ENCODE measurements at regions not wholly inside any gene's neighbourhood (a gene's known extent, or its start where the extent isn't known, plus 50 kb on each side); places are given as distances from the start of the nearest gene placed in this dataset.

DNA sequence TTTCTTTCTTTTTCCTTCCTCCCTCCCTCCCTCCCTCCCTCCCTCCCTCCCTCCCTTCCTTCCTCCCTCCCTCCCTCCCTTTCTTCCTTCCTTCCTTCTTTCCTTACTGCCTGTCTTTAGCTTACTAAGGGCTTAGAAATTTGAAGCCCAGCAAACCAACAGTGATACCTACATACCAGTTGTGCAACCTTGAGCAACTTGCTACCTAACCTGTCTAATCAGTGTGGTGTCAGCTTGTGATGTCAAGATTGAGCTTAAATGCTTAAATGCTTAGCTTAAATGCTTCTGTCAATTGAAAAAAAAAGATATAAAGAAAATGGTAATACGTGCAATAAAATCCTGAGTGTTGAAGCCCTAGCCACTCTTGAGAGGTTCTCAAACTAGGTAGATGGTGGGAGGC, 728.6 kb downstream of the TRIML1 start:
- DNase-seq: no peak

DNA sequence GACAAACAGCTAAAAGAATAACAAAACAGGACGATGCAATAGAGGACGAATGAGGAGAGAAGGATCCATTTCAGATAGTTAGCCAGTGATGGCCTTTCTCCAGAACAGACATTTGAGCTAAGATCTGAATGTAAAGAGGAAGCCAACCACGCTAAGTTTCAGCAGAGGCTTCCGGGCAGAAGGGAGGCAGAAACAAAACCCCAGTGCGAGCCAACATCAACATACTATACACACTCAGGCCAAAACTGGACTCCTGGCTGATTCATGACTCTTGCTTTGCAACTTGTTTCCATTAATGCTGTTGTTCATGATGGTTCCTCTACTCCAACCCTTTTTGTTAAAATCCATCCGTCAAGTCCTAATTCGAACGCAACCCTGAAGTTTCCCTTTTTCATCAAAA, 730.3 kb downstream of the TRIML1 start:
- DNase-seq: no peak

DNA sequence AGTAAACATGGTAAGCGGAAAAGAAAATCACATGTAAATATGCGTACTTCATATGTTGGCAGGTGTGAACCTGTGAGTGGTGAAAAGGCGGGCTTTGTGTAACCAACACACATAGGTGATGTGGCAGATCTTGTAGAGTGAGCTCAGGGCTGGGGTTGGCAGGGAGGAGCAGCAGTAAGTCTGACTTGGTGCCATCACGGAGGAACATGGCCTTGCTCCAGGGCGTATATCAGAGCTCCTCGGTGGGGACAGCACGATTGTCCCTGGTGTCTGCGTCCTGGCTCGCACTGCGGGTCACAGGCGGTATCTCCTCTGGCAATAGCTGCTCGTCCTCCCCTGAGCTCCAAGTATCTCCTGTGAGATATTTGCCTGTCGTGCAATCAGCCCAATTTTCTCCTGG, 733.6 kb downstream of the TRIML1 start:
- no peak for DNase-seq

DNA sequence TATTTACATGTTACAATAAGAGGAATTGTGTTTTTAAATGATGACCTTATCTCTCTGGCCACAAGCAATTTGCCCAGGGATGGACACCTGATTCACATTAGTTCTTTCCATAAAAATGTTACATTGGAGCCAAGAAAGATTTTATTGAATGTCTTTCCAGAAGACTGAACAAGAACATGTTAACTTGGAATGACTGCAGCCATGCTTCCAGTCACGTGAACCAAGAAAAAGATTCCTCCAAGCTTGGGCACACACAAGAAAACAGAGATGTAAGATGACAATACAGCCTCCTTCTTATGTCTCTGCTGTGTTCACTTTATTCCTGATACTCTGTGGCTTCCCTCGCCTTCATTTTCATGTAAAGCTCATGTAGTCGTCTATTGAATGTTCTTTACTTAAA, 737.6 kb downstream of the TRIML1 start:
- no peak for DNase-seq

DNA sequence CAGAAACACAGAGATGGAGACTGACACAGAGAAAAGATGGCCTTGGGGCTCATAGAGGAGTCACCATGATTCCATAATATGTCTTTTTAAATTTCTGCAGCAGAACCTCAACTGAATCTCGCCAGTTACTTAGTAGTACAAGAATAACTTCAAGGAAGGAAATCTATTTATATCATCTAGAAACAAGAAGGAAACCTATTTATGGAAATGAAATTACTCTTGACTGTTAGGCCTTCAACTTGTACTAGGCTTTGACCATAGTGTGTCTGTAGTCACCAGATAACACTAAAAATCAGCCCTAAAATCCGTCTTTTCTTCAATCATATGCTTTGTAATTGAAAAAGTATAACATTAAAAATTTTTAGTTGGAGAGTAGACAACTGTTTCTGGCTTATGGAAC, 740.4 kb downstream of the TRIML1 start:
- no peak for DNase-seq

DNA sequence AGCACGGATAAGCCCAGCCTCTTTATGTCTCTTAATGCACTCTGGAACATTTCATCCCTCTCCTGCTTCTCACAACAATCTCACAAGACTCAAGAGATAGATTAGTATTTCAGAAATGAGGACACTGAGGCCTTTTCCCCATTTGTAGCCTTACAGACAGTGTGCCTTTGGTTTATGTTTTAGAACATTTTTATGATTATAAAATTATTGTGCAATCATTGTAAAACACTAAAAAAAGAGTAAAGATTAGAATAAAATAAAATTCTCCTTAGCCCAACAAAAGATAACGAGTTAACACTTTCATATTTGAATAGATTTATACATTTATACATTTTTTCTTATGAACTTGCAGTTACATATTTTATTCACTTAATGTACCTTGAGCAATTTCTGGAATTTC, 748.7 kb downstream of the TRIML1 start:
- DNase-seq: no peak

DNA sequence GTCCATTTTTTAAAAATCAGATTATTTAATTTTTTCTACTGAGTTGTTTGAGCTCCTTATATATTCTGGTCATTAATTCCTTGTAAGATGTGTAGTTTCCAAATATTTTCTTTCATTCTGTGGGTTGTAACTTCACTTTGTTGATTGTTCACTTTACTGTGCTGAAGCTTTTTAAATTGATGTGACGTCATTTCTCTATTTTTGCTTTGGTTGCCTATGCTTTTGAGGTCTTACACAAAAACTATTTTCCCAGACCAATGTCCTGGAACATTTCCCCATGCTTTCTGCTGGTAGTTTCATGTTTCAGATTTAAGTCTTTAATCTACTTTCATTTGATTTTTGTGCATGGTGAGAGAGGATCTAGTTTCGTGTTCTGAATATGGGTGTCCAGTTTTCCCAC, 753.6 kb downstream of the TRIML1 start:
- no peak for DNase-seq

DNA sequence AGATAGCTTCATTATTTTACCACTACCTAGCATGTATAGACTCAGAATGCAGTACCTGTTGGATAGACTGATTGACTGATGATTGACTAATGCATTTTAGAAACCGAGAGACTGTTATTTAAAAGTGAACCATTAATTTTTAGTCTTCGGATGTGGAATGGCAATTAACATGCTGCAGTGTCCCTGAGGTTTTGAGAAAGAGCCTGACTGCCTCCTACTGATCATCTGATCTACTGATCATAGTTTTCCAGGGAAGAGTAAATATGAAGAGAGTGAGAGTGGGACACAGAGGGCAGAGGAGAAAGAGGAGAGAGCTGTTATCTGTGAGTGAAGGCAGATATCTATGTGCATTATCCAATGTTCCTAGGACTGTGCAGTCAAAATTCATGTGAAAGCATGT, 764.7 kb downstream of the TRIML1 start:
- no peak for DNase-seq

DNA sequence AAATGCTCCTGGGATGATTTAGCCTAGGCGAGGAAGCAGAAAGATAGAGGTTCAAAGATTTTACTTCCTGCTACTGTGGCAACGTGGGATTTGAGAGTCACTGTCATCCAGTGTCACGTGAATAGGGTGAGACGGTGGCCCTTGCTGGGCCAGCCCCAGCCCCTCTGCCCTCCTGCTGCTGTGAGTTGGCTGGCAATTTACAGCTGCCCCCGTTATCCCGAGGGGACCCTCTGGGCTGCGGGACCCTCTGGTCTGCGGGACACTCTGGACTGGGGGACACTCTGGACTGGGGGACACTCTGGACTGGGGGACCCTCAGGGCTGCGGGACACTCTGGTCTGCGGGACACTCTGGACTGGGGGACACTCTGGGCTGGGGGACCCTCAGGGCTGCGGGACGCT, 765.4 kb downstream of the TRIML1 start:
- DNase-seq: no peak

DNA sequence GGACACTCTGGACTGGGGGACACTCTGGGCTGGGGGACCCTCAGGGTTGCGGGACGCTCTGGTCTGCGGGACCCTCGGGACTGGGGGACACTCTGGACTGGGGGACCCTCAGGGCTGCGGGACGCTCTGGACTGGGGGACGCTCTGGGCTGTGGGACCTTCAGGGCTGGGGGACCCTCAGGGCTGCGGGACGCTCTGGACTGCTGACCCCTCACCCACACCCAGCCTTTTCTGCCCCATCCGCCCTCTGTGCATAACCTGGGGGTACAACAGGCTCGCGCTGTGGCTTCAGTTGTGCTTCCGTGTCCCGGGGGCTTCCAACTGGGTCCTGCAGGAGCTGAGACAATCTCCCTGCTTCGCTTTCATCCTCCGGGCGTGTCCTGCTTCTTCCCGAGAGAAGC, 766.0 kb downstream of the TRIML1 start:
- DNase-seq: no peak

DNA sequence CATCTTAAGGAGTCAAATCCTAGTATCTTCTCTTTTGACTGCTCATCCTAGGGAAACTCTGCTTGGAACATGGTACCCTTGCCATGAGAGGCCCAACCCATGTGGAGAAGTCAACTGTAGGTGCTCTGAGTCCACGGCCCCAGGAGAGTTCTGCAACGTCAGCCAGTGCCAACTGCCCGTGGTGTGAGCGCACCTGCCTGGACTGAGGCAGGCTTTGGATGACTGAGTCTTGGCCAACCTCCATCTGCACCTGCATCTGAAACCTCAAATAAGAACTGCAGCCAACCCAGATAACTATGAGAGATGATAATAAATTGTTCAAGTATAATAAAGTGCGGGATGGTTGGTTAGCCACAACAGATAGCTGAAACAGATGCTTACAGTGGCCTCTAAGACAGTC, 772.0 kb downstream of the TRIML1 start:
- DNase-seq: no peak

DNA sequence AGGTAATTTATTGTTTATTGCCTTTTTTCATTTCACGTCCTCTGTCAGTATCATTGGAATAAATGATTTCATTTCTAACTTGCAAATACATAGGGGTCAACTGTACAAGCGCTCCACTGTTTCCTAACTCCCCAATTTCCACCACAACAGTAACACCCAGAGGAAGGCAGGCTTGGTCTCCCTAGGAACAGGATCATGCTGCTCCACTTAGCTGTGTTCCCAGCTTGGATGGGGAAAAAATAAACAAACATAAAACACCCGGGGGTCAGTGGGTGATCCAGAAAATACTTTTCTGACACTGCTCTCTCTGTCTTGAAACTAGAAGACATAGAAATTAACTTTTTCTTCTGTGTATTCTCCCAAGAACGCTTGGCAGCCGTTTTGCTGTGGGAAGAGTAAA, 772.5 kb downstream of the TRIML1 start:
- no peak for DNase-seq

DNA sequence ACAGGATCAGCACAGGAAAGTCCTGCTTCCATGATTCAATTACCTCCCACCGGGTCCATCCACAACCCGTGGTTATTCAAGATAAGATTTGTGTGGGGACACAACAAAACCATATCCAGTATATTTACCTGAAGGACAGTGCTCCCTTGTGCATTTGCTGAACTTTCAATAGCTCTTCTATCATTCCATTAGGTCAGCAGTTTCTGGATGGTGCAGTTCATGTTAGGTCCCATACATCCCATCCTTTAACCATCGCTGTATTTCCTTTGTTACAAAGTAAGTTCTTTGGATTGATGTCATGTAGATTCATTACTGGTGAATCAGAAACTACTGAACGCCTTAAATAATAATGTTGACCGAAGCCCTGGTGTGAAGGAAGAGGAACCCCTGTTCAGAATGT, 775.9 kb downstream of the TRIML1 start:
- no peak for DNase-seq

DNA sequence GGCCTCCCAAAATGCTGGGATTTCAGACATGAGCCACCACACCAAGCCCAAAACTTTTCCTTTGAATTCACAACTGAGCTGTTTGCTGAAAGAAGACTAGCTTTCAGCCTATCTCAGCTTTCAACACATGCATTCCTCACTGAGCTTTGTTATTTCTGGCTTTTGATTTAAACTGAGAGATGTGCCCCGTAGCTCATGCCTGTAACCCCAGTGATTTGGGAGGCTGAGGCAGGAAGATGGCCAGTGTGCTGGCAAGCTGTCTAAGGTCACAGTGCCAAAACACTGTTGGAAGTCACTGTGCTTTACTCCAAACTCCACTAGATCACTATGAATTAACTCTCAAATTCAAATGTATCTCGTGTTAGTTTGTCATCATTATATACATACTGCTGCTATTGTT, 779.5 kb downstream of the TRIML1 start:
- DNase-seq: no peak

DNA sequence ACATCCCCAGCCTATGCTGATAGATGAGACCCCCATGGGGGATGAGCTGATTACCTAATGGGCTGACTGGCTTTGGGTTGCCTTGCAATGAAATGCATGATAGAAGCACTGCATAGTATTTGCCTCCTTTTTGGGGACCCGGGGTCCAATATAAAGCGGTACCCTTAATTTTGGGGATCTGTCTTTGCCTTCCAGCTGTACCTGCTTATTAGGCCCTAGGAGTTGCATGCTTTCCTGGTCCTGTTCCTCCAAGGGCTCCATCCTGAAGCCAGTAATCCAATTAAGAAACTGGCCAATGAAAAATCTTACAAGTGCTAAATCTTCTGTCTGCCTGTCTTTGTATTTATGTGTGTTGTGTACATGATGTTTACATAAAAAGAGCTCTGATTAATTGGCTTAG, 791.6 kb downstream of the TRIML1 start:
- no peak for DNase-seq

DNA sequence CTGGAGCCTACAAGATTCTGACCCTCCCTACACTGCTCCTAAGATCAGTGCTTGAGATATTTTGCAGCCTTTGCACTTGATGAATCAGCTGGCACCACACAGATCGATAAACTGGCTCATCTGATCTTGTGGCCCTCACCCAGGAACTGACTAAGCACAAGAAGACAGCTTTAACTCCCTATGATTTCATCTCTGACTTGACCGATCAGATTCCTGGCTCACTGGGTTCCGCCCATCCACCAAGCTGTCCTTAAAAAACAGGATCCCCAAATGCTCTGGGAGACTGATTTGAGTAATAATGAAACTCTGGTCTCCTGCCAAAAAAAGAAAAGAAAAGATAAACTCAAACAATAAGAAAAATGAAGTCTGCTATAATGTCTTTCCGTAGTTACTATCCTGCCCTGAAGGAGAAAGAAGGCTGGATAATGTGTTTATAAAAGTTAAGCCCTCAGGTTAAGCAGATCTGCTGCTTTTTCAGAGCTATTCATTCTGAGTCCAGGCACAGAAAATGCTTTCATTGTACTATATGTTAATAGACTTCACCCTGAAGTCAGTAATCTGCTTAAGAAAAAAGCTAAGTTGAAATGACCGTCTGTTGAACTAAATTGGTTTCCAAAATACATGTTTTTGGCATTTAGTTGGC, 795.2 kb downstream of the TRIML1 start:
- DNase-seq: no peak

DNA sequence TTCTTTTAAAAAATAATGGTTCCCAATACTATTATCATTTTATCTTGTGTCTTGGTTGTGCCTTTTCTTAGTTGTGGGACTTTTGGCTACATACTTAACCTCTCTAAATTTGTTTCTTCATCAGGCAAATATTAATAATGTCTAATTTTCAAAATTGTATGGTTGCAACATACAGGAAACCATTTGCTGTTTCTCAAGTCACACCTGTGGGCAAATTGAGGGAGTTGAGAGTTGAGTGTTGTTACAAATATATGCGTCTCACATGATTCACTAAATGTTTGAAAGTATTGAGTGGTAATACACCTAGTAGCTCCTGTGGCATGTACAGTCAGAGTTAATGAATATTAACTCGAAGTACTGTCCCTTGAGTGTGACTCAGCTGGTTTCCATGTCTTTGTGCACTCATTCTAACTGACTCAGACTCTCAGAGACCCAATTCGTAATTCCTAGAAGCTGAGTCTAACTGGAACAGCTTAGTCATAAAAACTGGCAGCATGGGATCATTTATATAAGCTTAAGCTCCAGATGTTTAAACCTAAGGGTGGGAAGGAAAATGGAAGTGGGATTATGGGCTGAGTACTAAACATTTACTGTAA, 802.4 kb downstream of the TRIML1 start:
- DNase-seq: no peak

DNA sequence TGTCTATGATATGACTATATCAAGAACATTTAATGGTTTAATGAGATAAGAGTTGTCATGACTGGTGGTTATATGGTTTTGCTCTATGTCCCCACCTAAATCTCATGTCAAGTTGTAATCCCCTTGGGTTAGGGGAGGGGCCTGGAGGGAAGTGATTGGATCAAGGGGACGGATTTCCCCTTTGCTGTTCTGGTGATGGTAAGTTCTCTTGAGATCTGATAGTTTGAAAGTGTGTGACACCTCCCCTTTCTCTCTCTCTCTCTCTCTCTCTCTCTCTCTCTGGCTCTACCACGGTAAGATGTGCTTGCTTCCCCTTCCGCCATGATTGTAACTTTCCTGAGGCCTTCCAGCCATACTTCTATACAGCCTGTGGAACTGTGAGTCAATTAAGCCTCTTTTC, 803.4 kb downstream of the TRIML1 start:
- DNase-seq: no peak

DNA sequence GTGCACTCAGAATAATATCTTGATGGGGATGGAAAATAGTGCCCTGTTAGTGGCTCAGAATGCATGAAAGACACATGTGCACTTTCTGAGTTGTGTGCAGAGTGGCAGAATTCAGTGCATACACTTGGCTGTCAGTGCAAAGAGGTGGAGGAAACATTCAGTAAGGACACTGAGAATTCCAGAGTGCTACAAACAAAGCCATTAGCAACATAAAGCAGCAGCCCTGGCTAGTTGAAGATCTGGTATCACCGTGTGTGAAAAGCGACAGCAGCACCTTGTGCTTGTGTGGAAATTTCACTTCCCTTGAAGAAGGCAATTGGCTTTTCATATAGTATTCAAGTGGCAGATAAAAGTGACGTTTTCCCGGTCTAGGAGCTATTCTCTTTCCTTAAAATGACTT, 810.4 kb downstream of the TRIML1 start:
- no peak for DNase-seq

DNA sequence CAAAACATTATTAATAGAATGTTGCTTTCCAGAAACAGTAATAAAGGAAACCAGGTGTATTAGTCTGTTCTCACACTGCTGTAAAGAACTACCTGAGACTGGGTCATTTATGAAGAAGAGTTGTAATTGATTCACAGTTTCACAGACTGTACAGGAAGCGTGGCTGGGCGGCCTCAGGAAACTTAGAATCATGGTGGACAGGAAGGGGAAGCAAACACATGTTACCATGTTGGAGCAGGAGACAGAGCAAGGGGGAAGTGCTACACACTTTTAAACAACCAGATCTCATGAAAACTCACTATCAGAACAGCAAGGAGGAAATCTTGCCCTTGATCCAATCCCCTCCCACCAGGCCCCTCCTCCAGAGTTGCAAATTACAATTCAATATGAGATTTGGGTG, 815.8 kb downstream of the TRIML1 start:
- no peak for DNase-seq

DNA sequence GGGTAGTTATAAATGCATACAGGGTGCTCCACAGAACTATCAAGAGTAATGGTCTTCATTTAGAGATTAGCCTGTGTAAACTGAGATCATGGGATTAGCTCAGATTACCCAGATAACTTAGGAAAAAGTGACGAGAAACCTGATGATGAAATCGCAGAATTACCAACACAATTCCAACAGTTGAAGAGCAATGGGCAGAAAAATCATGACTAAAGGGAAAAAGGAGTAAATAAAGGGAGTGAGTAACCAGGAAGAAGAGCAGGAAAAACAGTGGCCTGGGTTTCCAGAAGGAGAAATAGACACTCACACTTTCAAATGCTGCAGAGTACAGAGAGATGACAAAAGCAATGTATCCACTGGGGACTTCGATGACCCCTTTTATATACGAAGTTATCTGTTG, 817.3 kb downstream of the TRIML1 start:
- no peak for DNase-seq

DNA sequence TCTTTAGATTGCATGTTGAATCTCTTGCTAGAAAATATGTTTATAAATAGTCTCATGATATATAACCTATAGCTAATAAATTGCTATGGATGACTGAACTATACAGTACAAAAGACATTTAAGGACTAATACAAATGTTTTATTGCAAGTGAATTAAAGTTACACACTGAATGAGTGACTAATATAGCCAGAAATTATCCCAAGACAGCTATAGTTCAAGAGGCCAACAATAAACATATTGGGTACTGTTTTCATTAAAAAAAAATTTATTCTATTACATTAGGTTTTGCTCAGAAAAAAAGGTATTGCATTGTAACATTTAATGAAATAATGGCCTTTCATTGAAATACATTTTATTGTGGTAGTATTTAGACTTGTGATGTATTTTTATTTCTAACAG, 819.1 kb downstream of the TRIML1 start:
- no peak for DNase-seq

DNA sequence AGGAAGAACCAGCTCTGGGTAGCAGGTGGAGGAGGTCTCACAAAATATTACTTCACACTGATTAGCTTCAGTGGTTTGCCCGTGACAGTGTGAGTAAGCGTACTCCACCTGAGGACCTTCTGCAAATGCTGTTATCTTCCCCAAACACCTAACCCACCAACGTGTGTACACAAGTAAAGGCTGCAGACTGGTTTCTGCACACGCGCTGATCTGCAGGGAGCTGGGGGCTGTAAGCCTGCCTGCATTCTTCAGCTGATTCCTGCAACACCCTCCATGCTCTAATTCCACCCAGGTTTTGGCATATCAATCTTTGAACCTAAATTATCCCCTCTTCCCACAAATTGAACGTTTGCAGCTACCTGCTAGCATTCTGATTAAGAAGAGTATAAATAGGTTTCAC, 820.2 kb downstream of the TRIML1 start:
- no peak for DNase-seq

DNA sequence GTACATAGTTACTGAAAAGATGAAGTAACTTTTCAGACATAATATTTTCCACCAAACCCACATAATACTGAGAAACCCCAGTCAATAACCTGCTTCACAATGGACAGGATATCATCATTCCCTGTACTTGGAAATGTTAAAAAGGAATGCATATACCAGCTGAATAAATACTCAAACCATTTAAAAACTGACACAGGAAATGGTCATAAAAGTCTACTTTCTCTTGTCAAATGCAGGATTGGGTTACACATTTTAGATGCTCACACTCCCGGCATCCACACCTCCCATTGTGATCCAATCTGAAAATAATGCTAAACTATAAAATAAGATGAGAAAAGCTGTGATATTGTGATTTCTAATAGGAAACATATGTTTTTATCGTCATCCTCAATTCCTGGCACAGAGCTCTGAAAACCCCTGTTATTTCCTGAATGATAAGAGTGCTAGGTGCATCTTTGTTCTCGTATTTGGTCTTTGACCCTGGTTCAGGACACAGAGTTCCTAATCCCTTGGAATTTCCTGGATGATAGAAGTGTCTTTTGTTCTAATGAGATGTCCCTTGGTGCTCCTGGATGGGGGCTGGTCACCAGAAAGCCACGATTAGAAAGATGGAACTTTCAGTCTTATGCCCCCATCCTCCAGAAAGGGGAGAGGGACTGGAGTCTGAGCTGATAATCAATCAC, 821.3 kb downstream of the TRIML1 start:
- no peak for DNase-seq

DNA sequence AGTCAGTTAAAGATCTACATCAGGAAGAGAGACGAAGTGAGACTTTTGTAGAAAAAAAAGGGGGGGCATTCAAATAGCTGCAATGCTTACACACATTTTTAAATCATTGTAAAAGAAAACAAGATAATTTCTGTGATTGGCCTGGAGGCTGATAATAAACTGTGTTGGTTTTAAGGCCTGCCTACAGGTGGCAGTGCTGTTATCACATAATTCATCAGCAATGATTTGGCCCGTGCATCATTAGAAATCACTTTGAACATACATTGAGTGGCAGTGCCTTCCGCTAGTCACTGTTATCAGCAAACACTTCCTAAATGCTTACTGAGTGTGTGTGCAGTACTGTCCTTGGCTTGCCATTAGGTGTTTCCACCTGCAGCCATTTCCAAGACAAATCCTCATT, 831.9 kb downstream of the TRIML1 start:
- no peak for DNase-seq

Measured in effector CD8-positive, alpha-beta T cell (primary cell).